ENCODE measurements at regions not wholly inside any gene's neighbourhood (a gene's known extent, or its start where the extent isn't known, plus 50 kb on each side); places are given as distances from the start of the nearest gene placed in this dataset.

GRCh38 chr14:83347874-83348273 is 1814.2 kb upstream of the SEL1L start:
- DNase-seq, result no peak

DNA sequence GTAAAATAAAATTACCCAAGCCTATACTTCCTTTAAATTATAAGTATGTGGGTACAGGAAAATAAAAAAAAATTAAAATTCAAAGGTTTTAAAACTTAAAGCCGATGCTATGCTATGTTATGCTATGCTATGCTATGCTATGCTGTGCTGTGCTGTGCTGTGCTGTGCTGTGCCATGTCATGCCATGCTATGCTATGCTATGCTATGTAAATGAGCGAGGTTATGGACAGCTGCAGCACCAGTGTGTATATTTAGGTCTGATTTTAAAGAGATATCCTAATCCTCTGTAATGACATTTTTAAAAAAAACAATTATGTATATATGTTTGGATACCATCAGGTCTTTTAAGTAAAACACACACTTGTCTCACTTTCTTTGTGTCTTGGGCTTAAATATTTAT is 1822.0 kb upstream of the SEL1L start:
- no peak for DNase-seq

DNA sequence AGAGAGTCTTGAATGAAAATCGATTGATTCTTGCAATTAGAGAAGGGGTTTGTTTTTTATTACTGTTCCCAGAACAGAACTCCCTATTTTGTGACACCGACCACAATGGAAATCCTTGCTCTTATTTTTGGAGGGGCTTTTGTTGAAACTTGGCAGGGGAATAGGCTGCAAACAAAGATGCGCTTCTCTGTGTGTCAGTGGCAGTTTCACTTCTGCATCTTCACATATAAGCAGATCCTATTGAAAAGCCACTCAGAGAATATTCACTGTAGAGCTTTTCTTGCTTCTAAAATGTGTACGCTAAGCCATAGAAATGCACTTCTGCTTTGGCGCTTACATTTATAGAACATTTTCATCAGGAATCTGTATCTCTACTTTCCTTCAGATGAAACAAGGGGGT is 1822.4 kb upstream of the SEL1L start:
- DNase-seq, result no peak

GRCh38 chr14:83372271-83372670 is 1838.6 kb upstream of the SEL1L start:
- DNase-seq, result no peak

DNA sequence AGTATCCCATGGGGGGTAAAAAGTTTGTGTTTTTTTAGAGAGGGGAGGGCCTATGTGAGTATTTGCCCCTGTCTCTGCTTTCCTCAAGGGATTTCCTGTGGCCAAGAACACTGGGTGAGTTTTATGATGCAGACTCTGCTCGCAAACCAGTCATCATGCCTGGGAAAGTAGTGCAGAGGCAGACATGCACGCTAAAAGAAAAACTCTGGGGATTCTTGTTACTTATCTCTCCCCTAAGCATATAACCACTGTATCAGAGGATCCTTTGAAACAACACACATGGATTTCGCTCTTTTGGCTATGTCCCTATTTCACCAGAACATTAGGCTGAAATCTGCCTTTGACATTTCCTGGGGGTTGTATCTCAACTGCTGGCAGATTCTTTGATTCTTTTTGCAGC is 1845.8 kb upstream of the SEL1L start:
- DNase-seq, result no peak

DNA sequence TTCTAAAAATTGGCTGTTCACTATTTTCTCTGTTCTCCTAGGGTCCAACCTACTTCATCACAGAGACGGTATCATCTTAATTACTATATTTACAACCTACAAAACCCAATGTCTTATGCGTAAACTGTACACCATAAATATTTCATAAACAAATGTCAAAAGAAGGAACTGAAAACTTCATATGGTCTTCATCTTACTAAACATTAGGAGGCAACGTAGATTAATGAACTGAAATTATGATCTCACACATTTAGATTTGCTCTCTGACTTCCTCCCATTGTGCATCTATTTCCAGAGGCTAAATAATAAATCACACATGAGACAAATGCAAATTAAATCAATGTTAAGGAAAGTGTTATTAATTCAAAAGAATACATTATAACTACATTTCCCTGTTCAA is 1850.6 kb upstream of the SEL1L start:
- no peak for DNase-seq

DNA sequence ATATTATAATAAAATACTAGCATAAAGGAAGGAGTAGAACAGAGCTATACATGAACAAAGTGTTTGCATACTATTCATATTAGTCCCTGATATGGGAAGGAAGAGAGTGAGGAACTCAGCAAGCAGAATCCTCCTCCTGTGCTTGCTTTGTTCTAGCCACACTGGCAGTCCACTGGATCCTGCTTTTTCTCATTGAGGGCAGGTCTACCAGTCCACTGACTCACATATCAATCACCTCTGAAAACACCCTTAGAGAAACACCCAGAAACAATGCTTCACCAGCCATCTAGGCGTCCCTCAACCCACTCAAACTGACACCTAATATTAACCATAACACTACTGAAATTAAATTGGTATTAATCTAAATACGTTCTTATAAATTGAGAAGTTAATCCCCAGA is 1861.7 kb upstream of the SEL1L start:
- DNase-seq, result no peak

GRCh38 chr14:83416476-83416875 is 1882.8 kb upstream of the SEL1L start:
- no peak for DNase-seq

- DNase-seq, result no peak
These were observed 1885.8 kb upstream of the SEL1L start for GRCh38 chr14:83419420-83419819.

DNA sequence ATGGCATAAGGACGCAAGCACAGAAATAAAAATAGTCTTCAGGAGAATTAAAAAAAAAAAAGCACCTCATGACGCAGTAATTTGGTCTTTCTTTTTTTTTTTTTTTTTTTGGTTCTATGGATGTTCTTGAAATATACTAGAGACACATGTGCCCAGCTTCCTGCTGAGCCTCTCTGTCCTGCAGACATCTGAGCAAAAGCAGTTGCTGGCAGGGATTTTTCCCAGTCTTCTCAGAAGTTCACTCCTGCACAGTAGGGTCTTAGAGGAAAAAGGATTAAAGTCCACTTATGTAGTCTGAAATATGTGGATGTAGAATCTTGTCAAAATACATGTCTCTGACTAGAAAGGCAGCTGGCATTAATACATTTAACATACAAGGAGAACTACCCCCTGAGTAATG is 1888.1 kb upstream of the SEL1L start:
- DNase-seq, result no peak

DNA sequence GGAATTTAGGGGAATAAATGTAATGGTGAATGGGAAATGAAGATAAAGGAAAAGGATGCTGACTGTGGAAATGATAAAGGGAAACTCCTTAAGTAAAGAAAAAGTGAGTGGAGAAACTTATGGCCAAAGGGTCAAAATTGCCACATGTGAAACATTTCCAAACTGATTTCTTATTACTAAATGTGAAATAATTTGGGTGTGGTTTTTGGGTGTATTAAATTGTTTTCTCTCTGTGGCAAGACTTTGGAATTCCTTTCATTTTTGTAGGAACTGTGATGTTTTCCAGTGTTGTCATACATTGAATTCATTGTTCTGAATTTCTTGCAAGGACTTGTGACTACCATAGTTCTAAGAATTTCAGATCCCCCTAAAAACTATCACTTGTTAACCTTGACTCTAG is 1891.5 kb upstream of the SEL1L start:
- no peak for DNase-seq

GRCh38 chr14:83425706-83426105 is 1892.1 kb upstream of the SEL1L start:
- no peak for DNase-seq

DNA sequence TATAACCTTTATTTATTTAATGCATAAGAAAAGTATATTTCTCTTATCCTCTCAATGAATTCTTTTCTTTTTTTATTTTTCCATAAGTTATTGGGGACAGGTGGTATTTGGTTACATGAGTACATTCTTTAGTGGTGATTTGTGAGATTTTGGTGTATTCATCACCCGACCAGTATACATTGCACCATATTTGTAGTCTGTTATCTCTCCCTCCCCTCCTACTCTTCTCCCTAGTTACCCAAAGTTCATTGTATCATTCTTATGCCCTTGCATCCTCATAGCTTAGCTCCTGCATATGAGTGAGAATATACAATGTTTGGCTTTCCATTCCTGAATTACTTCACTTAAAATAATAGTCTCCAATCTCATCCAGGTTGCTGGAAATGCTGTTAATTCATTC is 1900.0 kb upstream of the SEL1L start:
- DNase-seq, result no peak

- no peak for DNase-seq
These were observed 1908.1 kb upstream of the SEL1L start for GRCh38 chr14:83441801-83442200.

DNA sequence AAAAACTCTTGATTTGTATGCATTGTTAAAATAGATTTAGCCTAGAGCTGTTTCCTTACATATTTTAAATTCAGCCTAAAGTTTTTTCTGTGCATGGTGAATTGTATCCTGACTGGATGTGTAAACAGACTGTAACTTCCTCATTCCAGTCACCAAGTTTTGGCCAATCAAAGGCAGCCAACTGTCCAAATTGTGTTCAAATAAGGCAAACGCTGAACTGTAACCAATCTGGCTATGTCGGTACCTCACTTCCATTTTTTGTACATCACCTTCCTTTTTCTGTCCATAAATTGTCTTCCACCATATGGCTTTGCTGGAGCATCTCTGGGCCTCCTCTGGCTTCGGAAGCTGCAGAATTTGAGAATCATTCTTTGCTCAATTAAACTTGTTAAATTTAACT is 1921.9 kb upstream of the SEL1L start:
- no peak for DNase-seq

DNA sequence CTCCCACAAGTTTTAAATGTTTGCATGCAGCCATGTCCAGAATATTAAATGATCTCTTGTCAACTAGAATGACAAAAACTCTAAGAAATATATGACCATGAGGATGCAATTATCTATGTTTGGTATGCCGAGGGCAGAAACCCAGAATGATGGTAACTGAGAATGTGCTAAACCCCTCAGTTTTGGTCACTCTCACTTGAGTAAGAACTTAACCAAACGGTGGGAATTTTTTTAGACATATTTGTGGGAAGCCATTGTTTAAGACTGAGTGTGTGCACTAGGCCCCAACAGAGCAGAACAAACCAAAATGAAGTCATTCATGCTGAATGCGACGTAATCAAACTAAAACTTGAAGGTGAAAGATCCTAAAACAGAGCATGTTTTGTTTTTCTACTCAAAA is 1927.9 kb upstream of the SEL1L start:
- no peak for DNase-seq

- DNase-seq, result no peak
These were observed 1929.1 kb upstream of the SEL1L start for GRCh38 chr14:83462759-83463158.

DNA sequence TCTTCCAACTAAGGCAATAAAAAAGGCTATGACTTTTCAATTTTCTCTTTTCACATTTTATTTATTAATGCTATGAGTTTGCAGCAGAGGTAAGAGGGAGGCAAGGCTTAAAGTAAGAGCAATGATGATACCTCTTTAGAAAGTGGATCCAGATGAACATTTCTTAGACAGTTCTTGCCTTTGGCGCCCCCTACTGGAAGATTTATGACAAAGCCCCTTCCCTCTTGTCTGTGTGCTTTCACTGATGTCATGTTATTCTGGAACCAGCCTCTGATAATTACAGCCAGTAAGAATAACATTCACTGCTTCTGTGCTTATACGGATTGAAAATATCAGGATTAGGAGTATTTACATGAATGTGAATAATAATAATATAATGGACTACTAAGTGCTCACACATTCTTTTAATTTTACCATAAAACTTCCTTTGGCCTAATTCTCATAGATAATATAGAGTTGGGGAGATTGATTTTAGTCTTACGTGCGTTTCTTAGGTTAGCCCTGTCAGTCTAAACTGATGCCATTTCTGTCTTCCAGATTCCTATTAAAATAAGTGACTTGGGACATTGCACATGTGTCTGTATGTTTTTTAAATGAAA is 1929.9 kb upstream of the SEL1L start:
- no peak for DNase-seq

GRCh38 chr14:83467811-83468210 is 1934.2 kb upstream of the SEL1L start:
- no peak for DNase-seq

DNA sequence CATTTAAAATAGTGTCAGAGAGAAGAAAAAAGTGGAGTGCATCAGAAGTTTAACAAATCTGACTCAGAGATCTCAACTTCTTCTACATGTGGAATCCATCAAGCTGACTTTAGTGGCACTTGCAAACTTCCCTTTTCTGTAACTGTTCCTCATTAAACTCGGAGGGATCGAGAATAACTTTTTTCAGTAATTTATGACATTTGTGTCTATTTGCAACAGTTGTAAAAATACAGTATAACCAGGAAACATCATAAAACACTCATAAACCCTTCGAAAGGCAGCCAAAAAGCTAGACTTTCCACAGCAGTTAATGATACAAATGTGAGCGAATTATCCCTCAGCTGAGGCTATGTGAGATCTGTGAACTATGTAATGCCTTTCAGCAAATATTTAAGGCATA is 1936.8 kb upstream of the SEL1L start:
- no peak for DNase-seq

DNA sequence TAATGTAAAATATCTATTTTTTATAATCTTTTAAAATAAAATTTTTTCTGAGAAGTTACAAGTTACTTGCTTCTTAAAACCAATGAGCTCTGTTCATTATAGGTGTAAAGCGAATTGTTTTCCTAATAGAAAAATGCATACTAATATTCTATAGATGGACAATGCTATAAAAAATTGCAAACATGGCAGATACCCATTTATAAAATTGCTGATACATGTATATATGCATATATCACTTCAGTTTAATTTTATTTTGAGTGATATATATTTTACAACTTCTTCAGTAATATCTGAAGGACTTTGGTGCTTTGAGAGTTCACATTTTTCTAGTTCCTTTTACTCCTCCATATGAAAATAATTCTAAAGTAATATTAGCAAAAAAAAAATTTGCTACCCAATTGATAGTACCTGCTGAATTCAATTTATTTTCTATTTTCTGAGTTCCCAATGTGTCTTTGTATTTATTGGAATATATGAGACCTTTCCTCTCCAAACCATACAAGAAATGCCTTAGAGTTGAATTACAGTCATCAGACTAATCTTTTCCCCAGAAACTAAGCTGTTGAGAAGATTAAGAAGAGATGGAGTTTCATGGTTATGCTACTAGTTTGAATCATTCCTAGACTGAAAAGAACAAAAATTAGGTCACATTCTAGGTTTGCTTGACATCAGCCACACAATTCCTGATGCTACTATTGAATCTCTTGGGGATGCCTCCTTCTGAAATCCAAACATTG is 1937.5 kb upstream of the SEL1L start:
- DNase-seq, result no peak

DNA sequence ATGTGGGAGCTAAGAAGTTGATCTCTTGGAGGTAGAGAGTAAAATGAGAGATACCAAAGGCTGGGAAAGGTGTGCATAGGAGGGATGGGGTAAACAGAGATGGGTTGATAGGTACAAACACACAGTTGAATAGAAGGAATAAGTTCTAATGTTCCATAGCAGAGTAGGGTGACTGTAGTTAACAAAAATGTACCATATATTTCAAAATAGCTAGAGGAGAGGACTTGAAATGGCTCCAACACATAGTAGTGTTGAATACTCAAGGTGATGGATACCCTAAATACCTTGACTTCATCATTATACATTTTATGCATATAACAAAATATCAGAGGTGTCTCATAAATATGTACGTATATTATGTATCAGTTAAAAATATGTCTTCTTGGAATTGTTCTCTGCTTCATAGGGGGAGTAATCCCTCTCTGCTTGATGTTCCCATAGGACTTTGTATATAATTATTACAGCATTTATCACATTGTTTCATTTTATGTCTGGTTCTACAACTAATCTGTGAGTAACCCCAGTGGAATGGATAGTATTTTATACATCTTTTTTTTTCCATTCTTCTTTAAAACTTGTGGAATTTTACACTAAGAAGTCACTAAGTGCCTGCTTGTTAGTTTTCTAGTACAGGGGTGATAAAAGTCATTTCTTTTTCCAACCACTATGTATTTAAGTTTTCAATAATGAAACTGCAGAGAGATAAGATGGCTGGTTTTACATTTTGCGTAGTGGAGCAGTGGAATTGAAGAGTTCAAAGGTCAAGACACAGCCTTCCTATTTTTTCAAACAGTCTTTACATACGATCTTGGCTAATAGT is 1940.0 kb upstream of the SEL1L start:
- DNase-seq, result no peak

- no peak for DNase-seq
These were observed 1945.1 kb upstream of the SEL1L start for GRCh38 chr14:83478741-83479140.

GRCh38 chr14:83483063-83483462 is 1949.4 kb upstream of the SEL1L start:
- DNase-seq, result no peak

All from activated gamma-delta T cell (primary cell).